Urinary bladder (tissue), 3 donors: ENCODE measurements at regions not wholly inside any gene's neighbourhood (a gene's known extent, or its start where the extent isn't known, plus 50 kb on each side); places are given as distances from the start of the nearest gene placed in this dataset.
A peak's percentile ranks its signal among the peaks of the same experiment; 100 is the strongest.

Experiments
- DNase-seq: peaks from one replicate; pipeline ENCODE4 v3.0.0-alpha.2; 2015; ENCODE audit errors: extremely low spot score
- H3K27ac ChIP-seq: one replicate; pipeline ENCODE4 v1.5.1; 2013; ENCODE audit warnings: low read depth, mild to moderate bottlenecking, moderate library complexity
- H3K36me3 ChIP-seq: one replicate; pipeline ENCODE4 v1.6.1; 2013; ENCODE audit warnings: mild to moderate bottlenecking, moderate library complexity; ENCODE audit not compliant: insufficient read depth
- H3K4me1 ChIP-seq: one replicate; pipeline ENCODE4 v1.6.1; 2013; ENCODE audit warnings: mild to moderate bottlenecking, moderate library complexity; ENCODE audit not compliant: insufficient read depth
- H3K4me3 ChIP-seq: one replicate; pipeline ENCODE4 v1.5.1; 2013; ENCODE audit warnings: low read depth, low read length
- WGBS: extraction: QIAGEN DNeasy Blood & Tissue Kit; methylation state at CpG from one replicate; pipeline ENCODE4 v1.1.7; 2013; 5-methylcytosine and 5-hydroxymethylcytosine counted together
- donor health status: healthy with polysubstance abuse.
- donor health status: healthy.

GRCh38 chr13:106821979-106822378, 254.0 kb upstream of the ARGLU1 start:
- WGBS: 76% methylated on average over 8 of the region's 8 CpGs
- Histone ChIP-seq H3K4me1 (no peaks in the 10 kb centered on the region), H3K27ac (no peak overlapping the region), H3K36me3 (no peaks in the 10 kb centered on the region), H3K4me3 (no peak overlapping the region)
- DNase-seq: no peak

DNA sequence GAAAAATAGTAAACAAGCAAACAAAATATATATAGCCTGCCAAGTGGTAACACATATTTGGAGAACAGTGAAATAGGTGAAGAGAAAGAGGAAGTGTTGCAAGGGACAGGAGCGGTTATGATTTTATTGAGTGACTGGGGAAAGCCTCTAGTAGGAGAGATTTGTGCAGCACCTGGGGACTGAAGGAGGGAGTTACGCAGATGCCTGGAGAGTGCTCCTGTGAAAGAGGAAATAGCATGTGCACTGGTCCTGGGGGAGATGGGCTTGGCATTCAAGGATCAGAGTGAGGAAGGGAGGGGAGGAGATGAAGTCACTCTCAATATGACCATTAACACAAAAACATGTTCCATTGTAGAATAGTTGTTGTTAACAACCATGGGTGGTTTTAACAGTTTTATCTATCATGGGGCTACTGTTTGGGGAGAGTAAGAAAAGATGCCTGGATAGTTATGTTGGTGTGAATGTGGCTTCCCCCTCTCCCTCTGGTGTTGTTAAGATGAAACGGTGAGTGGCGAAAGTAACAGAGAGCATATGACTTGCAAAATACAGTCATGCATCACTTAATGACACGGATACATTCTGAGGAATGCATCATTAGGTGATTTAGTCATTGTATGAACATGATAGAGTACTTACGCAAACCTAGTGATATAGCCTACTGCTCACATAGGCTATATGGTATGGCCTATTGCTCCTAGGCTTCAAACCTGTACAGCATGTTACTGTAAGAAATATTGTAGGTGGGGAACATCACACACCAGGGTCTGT, 251.7 kb upstream of the ARGLU1 start:
- H3K4me3 ChIP-seq: no peak overlapping the region
- H3K27ac ChIP-seq: no peak overlapping the region
- no peaks in the 10 kb centered on the region for H3K36me3 ChIP-seq
- H3K4me1 ChIP-seq: no peaks in the 10 kb centered on the region
- 89% methylated on average over 6 of the region's 6 CpGs for WGBS
- DNase-seq: no peak

- Histone ChIP-seq H3K27ac (no peak overlapping the region), H3K4me3 (no peak overlapping the region), H3K36me3 (no peaks in the 10 kb centered on the region), H3K4me1 (no peaks in the 10 kb centered on the region)
- DNase-seq: no peak
- 71% methylated on average over 3 of the region's 3 CpGs for WGBS
Observed at GRCh38 chr13:106818971-106819370, 251.0 kb upstream of the ARGLU1 start.

- Histone ChIP-seq H3K36me3 (no peaks in the 10 kb centered on the region), H3K4me1 (no peaks in the 10 kb centered on the region), H3K27ac (no peak overlapping the region), H3K4me3 (no peak overlapping the region)
- WGBS: 70% methylated on average over 1 of the region's 1 CpG
- no peak for DNase-seq
Observed at GRCh38 chr13:106815545-106815944, 247.6 kb upstream of the ARGLU1 start.

GRCh38 chr13:106814463-106814862, 246.5 kb upstream of the ARGLU1 start:
- 36% methylated on average over 1 of the region's 1 CpG for WGBS
- Histone ChIP-seq H3K27ac (no peak overlapping the region), H3K36me3 (no peaks in the 10 kb centered on the region), H3K4me3 (no peak overlapping the region), H3K4me1 (no peaks in the 10 kb centered on the region)
- no peak for DNase-seq

DNA sequence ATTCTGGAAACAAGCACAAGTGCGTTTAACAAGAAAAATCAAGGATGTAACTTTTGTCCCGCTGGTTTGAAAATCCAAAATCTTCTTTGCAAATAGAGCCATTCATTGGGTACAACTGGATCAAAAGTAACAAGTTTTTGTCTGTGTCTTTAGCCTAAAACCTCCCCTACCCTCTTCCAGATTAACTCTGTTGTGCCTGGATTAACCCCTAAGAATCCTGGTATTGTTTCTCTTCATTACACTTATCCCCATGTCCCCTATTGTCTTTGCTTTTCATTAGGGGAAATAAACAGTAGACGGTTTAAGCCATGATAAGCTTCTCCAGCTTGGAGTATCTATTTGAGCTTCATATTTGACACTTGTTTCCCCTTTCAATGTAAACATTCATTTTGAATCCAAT, 242.1 kb upstream of the ARGLU1 start:
- Histone ChIP-seq H3K36me3 (no peaks in the 10 kb centered on the region), H3K4me1 (no peaks in the 10 kb centered on the region), H3K4me3 (no peak overlapping the region), H3K27ac (no peak overlapping the region)
- no peak for DNase-seq
- WGBS: 82% methylated on average over 3 of the region's 3 CpGs

DNA sequence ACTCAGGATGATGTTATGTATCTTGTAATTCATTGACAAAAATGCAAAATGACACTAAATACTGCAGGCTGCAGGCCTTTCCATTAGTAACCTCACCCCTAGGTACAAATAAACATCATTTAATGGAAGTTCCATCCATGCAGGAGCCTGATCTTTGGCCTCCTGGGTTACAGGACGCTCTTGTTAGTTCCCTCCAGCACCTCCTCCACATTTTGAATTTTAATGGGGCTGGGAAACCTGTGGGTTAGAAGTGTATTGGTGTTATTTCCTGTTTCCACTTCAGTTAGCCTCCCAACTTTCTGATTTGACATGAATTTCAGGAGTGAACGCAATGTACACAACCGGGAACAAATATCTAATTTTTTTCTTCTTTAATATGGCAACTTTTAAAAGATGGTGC, 237.1 kb upstream of the ARGLU1 start:
- DNase-seq: no peak
- H3K4me3 ChIP-seq: no peak overlapping the region
- no peak overlapping the region for H3K27ac ChIP-seq
- no peaks in the 10 kb centered on the region for H3K4me1 ChIP-seq
- 86% methylated on average over 3 of the region's 3 CpGs for WGBS
- no peaks in the 10 kb centered on the region for H3K36me3 ChIP-seq

DNA sequence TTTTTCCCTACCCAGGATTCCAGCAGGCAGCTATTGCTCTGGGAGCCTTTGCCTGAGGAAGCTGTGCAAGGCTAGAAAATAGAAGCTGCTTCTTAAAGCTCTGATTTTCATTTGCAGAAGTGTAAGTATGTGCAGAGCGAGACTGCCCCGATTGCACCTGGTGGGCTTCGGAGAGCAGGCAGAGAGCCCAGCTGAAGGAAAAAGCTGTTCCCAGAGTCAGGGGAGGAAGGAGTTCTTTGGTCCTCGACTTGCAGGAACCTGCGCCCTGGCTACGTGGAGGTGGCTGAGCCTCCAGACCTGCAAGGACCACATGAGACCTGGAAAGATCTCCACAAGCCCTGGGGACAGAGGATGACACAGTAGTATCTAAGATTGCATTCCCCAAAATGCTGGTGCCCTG, 235.0 kb upstream of the ARGLU1 start:
- H3K4me1 ChIP-seq: no peaks in the 10 kb centered on the region
- H3K4me3 ChIP-seq: no peak overlapping the region
- DNase-seq: no peak
- WGBS: 79% methylated on average over 6 of the region's 6 CpGs
- H3K36me3 ChIP-seq: no peaks in the 10 kb centered on the region
- no peak overlapping the region for H3K27ac ChIP-seq

DNA sequence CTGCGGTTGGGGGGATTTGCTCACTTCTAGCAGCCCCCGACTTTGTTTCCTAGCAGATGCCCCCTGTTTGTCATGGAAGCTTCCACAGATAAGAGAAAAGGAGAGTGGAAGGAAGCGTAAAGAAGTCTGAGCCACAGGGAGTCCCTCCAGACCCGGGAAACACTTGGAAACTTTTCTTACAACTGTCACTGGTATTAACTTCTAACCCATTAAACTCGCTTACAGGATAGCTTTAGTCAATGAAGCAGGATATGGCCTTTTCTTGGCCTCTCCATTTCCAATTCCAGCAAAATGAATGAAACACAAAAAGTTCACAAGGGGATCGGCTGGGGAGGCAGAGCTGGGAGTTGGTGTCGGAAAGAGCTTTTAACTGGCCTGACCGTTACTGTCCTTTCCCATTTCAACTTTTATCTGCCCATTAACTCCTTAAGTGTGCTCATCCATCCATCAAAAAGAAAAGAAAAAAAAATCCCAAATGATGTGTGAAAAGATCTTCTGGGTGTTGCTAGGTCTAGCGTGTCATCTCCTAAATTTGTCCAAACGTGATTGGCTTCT, 231.9 kb upstream of the ARGLU1 start:
- Histone ChIP-seq H3K4me1 (no peaks in the 10 kb centered on the region), H3K4me3 (no peak overlapping the region), H3K27ac (no peak overlapping the region), H3K36me3 (no peaks in the 10 kb centered on the region)
- WGBS: 72% methylated on average over 10 of the region's 10 CpGs
- no peak for DNase-seq

GRCh38 chr13:106797081-106797640, 229.2 kb upstream of the ARGLU1 start:
- H3K27ac ChIP-seq: no peak overlapping the region
- 93% methylated on average over 9 of the region's 9 CpGs for WGBS
- no peak for DNase-seq
- H3K4me3 ChIP-seq: no peak overlapping the region
- H3K36me3 ChIP-seq: no peaks in the 10 kb centered on the region
- no peaks in the 10 kb centered on the region for H3K4me1 ChIP-seq

- Histone ChIP-seq H3K4me3 (peak overlapping the region; percentile 12), H3K36me3 (no peaks in the 10 kb centered on the region), H3K27ac (no peak overlapping the region), H3K4me1 (no peaks in the 10 kb centered on the region)
- no peak for DNase-seq
- WGBS: 46% methylated on average over 16 of the region's 16 CpGs
Observed at GRCh38 chr13:106796280-106797047, 228.5 kb upstream of the ARGLU1 start.

GRCh38 chr13:106795847-106796246, 227.9 kb upstream of the ARGLU1 start:
- H3K4me3 ChIP-seq: peak overlapping the region; percentile 12
- DNase-seq: no peak
- WGBS: 36% methylated on average over 9 of the region's 9 CpGs
- no peak overlapping the region for H3K27ac ChIP-seq
- H3K4me1 ChIP-seq: no peaks in the 10 kb centered on the region
- H3K36me3 ChIP-seq: no peaks in the 10 kb centered on the region

- no peak for DNase-seq
- H3K27ac ChIP-seq: no peak overlapping the region
- no peaks in the 10 kb centered on the region for H3K36me3 ChIP-seq
- H3K4me1 ChIP-seq: no peaks in the 10 kb centered on the region
- H3K4me3 ChIP-seq: no peak overlapping the region
- 88% methylated on average over 4 of the region's 4 CpGs for WGBS
Observed at GRCh38 chr13:106794117-106794516, 226.2 kb upstream of the ARGLU1 start.

DNA sequence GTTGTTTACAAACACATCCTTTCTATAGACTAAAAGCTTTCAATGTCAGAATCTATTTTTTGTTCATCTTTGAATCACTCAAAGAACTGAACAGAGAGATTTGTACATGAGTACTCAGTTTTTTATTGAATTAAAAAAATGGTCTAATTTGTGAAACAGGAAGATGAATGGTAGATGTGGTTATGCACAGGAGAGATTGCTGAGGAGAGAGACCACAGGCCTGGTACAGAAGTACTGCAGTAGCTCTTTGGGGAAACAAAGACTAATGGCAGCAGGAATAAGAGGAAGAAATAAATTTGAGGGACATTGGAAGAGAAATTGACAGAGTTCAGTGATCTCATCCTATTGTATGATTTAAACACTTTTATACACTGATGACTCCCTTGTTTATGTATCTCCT, 222.0 kb upstream of the ARGLU1 start:
- Histone ChIP-seq H3K27ac (no peak overlapping the region), H3K4me3 (no peak overlapping the region), H3K36me3 (no peaks in the 10 kb centered on the region), H3K4me1 (no peaks in the 10 kb centered on the region)
- no peak for DNase-seq
